ENCODE measurements at regions not wholly inside any gene's neighbourhood (a gene's known extent, or its start where the extent isn't known, plus 50 kb on each side); places are given as distances from the start of the nearest gene placed in this dataset.
"Not testable (repeated sequence)": the region's sequence is repeated elsewhere in the genome, so short reads cannot be mapped to it uniquely, and the experiment has no call there.

DNA sequence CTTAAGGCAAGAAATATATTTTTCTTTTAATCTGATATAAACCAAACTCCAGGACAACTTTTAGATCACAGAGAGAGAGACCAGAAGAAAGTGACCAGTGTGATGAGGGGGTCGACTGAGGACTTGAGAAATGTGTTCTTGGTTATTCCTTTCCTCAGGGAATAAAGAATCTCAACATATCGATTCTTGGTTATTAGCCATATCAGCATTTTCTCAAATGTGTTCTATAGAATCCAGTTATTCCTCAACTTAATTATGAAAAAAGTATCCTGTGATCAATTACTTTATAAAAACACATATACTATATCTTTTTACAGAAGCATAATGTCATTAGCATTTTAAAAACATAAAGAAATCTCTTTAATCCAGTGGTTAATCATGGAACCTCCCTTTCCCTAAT is 222.1 kb upstream of the FAM3C start:
- DNase-seq, result no peak

GRCh38 chr7:121610243-121610642 is 214.1 kb upstream of the FAM3C start:
- no peak for DNase-seq

- DNase-seq, result no peak
Measured at GRCh38 chr7:121609208-121609607, 213.1 kb upstream of the FAM3C start.

DNA sequence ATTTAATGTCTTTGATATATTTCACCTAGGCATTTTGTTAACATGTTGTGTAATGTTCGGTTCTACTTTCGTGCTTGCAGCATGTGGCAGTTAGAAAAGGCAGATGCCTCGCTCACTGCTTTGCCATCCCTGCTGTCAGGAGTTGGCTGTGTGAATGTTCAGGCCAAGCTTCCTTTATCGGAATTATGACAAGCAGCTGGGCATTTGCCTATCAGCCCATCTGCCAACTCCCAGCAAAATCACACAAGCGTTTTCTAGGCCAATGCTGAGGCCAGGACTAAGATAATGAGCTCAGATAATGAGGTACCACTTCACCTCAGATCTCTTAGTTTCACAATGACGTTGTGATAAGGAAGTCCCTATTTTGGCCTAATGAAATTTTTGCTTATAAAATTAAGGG is 212.7 kb upstream of the FAM3C start:
- DNase-seq, result no peak

GRCh38 chr7:121608183-121608582 is 212.1 kb upstream of the FAM3C start:
- not testable (repeated sequence) for DNase-seq

DNA sequence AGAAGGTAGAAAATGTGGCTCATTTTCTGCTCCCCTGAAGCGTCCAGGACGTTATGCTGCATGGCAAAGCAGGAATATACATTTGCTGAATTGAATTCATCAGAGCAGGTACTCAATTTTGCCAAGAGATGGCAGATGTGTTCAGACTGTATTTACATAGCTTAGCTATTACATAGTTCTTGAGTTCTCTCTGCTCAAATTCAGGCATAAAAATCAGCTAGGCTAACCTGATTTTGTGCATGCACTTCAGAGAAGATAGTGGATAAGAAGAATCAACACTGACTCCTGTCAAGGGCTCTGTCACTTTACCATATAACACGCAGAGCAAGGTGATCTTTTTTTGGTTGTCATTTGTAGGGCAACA is 209.2 kb upstream of the FAM3C start:
- no peak for DNase-seq

GRCh38 chr7:121604627-121605316 is 208.7 kb upstream of the FAM3C start:
- no peak for DNase-seq

DNA sequence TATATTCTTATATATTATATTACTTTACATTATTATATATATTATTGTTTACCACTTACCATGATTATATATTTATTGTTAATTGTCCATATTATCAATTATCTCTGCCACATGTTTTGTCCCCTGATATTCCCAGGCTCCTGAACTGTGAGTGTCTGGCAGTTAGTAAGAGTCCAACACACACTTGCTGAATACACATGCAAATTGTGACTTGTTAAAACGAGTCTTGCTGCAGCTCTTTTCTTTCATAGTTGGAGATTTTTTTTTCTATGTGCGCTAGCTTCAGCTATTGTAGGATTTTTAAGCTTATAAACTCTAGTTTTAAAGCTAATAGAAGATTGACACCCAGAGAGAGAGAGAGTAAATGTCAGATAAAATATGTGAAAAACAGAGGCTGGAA is 207.8 kb upstream of the FAM3C start:
- DNase-seq, result no peak

- DNase-seq, result no peak
Measured at GRCh38 chr7:121599887-121600286, 203.8 kb upstream of the FAM3C start.

DNA sequence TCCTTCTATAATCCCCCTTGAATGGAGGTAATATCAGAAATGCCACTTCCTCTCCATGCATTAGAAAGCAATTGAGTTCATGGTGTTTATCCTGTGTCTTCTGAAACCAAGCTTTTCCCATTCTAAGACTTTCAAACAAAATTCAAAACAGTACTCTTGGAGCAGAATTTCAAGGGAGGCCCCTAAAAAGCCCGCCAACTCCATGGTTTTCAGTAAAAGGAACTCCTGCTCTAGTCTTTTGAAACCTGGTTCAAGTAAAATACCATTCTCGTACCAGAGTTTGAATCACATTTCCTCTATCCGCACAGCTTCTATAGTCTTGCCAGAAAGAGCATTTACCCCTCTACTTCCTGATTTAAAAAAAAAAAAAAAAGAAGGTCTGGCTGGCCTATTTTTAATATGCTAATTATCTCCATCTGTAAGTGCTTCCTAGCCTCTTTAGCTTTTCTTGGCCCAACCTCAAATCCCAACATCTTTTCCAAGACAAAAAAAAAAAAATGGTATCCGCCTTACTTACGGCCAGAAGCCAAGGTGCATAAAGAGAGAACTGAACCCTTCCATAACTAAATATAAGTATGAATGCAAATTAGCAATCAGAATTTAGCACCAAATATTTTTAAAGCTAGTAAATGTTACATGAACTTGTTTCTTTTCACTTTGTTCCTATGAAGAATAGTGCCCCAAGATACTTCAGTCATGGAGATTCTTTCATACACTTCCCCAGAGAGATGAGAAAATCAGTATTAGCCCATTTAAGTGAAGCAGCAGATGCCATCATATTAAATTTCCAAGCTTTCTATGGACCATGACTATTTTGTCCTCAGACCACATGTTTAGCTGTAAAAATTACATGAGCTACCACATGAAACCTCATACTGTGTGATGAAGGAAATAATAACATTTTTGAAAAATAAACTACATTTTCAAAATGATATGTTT is 199.9 kb upstream of the FAM3C start:
- DNase-seq, result no peak

- no peak for DNase-seq
Measured at GRCh38 chr7:121591926-121592325, 195.8 kb upstream of the FAM3C start.

DNA sequence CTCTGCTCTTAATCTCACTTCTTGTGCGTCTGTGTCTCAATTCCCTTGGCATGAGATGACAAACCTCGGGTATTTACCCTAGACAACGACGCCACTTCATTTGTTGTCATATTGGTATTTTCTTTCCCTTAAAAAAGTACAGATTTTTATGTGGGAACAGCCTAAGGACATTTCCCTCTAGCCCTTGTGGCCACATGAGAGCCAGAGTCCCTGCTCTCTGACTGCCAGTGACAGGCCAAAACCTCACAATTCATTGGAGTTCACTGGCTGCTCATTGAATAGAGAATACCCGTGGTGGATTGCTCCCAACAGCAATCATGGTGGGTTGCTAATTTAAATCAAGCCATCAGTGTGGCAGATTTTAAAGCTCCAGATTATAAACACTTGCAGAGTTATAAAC is 191.3 kb upstream of the FAM3C start:
- no peak for DNase-seq

DNA sequence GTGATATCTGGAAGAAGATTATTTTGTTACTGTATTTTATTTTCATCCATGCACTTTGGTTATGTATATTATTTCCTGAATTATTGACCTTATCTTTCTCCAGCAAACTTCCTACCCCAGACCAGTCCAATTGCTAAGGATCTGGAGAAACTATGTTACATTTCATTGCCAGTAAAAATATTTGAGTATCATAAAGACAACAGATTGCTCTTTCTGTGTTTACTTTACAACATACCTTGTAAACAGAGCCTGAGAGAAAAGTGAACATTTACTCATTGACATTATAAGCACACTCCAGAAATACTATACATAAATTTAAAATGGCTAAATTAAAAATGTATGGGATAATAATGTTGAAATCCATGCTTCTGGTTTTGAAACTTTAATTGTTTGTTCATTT is 186.2 kb upstream of the FAM3C start:
- DNase-seq, result no peak

DNA sequence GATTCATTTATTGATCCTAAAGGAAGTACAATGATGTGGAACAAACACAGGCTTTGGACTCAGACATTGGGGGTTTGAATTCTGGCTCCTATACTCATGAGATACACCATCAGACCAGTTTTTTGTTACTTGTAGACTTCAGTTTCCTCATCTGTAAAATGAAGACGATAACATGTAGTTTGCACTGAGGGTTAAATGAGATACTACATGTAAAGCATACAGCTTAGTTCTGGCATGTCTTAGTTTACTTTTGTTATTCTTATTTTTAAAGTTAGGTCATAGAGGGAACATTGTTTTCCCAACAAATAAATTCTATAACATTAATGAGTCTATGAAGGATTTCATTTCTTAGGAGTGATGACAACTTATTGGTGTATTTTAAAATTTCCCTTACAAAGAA is 183.5 kb upstream of the FAM3C start:
- DNase-seq, result no peak

GRCh38 chr7:121578669-121579068 is 182.6 kb upstream of the FAM3C start:
- DNase-seq, result no peak

DNA sequence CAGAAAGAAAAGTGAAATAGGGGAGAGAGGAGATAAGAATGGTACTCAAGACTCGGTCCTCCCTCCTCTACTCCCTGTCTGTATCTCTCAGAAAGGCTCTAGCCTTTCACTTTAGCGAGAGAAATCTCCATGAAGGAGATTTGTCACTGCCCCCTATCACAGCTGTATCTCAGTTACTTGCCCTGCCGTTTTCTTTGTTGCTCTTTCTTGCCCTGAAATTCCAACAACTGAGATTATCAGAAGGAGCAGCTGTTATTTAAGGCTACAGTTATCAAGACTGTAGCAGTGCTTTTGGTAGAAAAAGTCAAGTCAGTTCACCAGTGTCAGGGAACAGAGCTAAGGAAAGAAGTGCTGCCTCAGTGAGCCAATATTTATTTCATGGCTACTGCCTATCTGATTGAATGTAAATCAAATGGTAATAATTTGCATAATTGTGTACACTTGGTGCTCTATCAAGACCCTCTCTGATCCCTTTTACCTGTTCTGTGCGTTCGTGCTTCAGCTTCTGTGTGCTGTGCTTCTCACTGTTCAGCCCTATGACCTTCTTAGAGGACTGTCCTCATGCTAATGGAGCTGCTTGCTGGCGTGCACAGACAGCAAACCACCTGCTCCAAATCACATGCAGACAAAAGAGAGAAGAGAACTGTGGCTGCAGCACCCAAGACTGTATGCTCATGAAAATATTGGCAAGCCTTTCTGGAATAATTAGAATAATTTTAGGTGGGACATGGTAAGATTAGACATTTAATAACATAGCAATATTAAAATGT is 180.2 kb upstream of the FAM3C start:
- DNase-seq, result no peak

- DNase-seq, result no peak
Measured at GRCh38 chr7:121575194-121575765, 179.2 kb upstream of the FAM3C start.

- DNase-seq, result no peak
Measured at GRCh38 chr7:121574109-121574508, 178.0 kb upstream of the FAM3C start.

- DNase-seq, result no peak
Measured at GRCh38 chr7:121572615-121573014, 176.5 kb upstream of the FAM3C start.

DNA sequence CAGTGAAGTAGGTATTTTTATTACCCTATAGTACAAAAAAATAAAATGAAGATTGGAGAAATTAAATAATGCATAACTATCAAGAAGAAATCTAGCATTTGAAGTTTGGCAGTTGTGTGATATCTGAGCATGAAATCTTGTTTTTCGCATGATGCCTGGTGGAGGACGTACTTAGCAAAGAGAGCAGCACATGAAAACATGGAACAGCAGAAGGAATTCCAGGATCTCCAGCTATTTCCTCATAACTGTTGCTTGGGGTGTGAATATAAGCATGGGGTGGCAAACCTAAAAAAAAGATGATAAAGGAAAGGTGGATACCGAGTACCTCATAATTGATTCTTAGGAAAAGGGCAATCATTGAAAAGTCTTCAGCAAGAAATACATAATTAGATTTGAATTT is 174.3 kb upstream of the FAM3C start:
- DNase-seq, result no peak

- DNase-seq, result no peak
Measured at GRCh38 chr7:121563177-121563576, 167.1 kb upstream of the FAM3C start.

- DNase-seq, result no peak
Measured at GRCh38 chr7:121562259-121562658, 166.2 kb upstream of the FAM3C start.

DNA sequence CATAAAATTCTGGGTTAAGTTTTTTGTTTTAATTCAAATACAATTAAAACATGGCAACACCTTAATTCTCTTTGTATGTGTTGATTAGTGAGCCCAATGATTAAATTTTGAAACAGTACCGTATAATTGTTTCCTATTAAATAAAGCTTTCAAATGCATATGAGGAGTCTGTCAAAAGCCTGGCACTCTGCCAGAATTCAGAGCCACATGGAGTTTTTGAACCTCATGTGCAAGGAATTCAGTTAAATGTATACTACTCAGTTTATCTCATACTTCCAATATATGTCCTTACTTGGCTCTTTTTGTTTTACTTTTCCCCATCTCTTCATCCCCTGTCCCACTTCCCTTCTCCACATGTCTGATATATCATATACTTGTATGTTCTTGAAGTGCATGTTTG is 165.6 kb upstream of the FAM3C start:
- no peak for DNase-seq
